T-helper 2 cell treated with Interferon-gamma antibody and Interleukin-4, amounts not matched to agents 5 μg/mL and 100 μg/mL, for 36 hours (primary cell): ENCODE measurements at regions not wholly inside any gene's neighbourhood (a gene's known extent, or its start where the extent isn't known, plus 50 kb on each side); places are given as distances from the start of the nearest gene placed in this dataset.

Source experiments
- DNase-seq: peaks from one replicate; pipeline ENCODE4 v3.0.0; 2021; ENCODE audit warnings: low spot score
- H3K27ac Mint-ChIP-seq: one replicate; pipeline ENCODE4 v1.8.0; 2021; ENCODE audit warnings: mild to moderate bottlenecking, mixed read lengths
- H3K27me3 Mint-ChIP-seq: one replicate; pipeline ENCODE4 v1.8.0; 2021; ENCODE audit warnings: low read depth, mixed read lengths
- H3K36me3 Mint-ChIP-seq: one replicate; pipeline ENCODE4 v1.8.0; 2021; ENCODE audit warnings: low read depth, mixed read lengths
- H3K4me1 Mint-ChIP-seq: one replicate; pipeline ENCODE4 v1.8.0; 2021; ENCODE audit warnings: low read depth, mixed read lengths
- H3K4me3 Mint-ChIP-seq: one replicate; pipeline ENCODE4 v1.8.0; 2022; ENCODE audit warnings: mild to moderate bottlenecking, moderate library complexity, mixed read lengths
- H3K9me3 Mint-ChIP-seq: one replicate; pipeline ENCODE4 v1.8.0; 2021; ENCODE audit warnings: mixed read lengths

DNA sequence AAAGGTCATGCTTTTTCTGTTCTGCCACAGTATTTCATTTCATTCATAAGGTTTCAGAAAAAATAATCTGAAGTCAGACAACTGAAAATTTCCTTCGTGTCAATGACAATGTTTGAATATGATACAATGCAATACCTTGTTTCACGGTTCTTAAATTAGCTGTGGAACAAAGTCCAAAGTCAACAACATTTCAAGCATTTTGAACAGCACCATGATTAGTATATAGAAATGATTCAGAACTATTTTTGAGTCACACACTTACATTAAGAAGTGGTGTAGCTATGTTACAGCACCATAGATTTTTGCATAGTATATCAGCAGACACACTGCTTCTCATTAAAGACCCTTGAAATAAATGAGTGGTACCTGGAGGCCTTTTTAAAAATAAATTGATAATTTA lies 178.3 kb upstream of the DSEL start:
- Mint-ChIP-seq H3K27me3 (no peaks in the 10 kb centered on the region), H3K27ac (no peak overlapping the region), H3K36me3 (no peaks in the 10 kb centered on the region), H3K4me3 (no peak overlapping the region), H3K4me1 (no peaks in the 10 kb centered on the region), H3K9me3 (no peaks in the 10 kb centered on the region)
- no peak for DNase-seq

DNA sequence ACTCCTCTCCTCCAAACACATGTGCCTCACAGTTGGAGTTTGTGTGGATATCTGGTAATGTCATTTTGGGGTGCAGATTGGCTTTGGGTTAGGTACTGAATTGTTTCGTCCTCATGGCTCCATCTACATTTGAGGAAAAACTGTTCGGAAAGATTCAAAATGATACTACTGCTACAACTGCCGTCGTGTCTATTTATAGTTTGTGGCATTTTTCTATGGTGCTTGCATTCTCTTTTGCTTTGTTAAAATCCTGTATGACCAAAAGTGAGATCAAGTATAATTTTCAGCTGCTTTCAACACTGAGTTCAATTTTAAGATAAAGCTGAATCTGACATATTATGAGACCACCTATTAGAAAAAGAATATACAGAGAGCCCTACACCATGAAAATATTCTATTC lies 176.3 kb upstream of the DSEL start:
- Mint-ChIP-seq H3K36me3 (no peaks in the 10 kb centered on the region), H3K9me3 (no peaks in the 10 kb centered on the region), H3K27me3 (no peaks in the 10 kb centered on the region), H3K4me1 (no peaks in the 10 kb centered on the region), H3K27ac (no peak overlapping the region), H3K4me3 (no peak overlapping the region)
- DNase-seq = no peak

DNA sequence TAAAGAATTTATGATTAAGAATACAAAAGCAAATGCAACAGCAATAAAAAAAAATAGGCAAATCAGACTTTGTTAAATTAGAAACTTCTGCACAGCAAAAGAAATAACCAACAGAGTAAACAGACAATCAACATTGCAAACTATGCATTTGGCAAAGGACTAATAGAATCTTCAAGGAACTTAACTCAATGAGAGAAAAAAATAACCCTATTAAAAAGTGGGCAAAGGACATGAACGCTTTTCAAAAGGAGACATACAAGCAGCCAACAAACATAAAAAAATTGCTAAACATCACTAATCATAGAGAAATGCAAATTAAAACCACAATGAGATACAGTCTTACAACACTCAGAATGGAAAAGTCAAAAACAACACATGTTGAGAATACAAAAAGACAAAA lies 166.0 kb upstream of the DSEL start:
- Mint-ChIP-seq H3K9me3 (no peaks in the 10 kb centered on the region), H3K27me3 (no peaks in the 10 kb centered on the region)

DNA sequence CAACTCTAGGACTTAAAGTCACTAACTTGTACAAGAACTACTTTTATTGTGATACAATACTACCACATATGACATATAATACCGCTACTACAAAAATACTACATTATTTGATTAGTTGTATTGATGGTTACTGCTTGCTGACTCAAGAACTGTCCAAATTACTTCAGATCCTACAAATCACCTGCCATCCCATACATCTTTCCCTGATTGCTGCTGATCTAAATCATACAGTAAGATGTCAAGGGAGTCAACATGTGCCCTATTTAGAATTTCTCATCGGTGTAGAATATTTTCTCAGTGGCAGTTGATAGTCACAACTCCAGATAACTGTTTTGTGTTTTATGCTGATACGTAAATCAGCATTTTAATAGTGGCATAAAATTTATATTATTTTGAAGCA lies 161.0 kb upstream of the DSEL start:
- Mint-ChIP-seq H3K4me1 (no peaks in the 10 kb centered on the region), H3K36me3 (no peaks in the 10 kb centered on the region), H3K9me3 (no peaks in the 10 kb centered on the region), H3K27ac (no peak overlapping the region), H3K27me3 (no peaks in the 10 kb centered on the region), H3K4me3 (no peak overlapping the region)
- DNase-seq = no peak

More for the DNA sequence above, 166.0 kb upstream of the DSEL start:
- Mint-ChIP-seq H3K4me1 (no peaks in the 10 kb centered on the region), H3K27ac (no peak overlapping the region), H3K4me3 (no peak overlapping the region), H3K36me3 (no peaks in the 10 kb centered on the region)
- no peak for DNase-seq

DNA sequence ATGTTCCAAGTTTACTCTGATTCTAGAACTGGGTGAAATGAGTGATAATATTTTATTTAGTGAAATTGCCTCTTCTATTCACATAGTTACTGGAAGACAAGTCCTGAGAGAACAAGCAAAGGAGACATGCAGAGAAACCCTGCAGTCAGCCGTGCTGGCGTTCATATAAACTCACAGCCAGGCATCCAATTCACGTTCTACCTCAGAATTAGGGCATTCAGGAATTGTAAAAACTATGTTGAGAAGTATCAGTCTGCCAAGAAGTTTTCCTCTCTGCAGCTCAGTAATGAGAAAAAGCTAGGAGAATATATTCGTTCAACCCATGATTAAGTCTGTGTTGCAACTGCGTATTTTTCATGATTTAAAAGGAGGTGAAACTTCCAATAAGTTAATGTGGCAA lies 156.2 kb upstream of the DSEL start:
- no peak overlapping the region for H3K4me3 Mint-ChIP-seq
- no peak overlapping the region for H3K27ac Mint-ChIP-seq
- no peaks in the 10 kb centered on the region for H3K36me3 Mint-ChIP-seq
- H3K27me3 Mint-ChIP-seq = no peaks in the 10 kb centered on the region
- no peaks in the 10 kb centered on the region for H3K9me3 Mint-ChIP-seq
- H3K4me1 Mint-ChIP-seq = no peaks in the 10 kb centered on the region
- no peak for DNase-seq

DNA sequence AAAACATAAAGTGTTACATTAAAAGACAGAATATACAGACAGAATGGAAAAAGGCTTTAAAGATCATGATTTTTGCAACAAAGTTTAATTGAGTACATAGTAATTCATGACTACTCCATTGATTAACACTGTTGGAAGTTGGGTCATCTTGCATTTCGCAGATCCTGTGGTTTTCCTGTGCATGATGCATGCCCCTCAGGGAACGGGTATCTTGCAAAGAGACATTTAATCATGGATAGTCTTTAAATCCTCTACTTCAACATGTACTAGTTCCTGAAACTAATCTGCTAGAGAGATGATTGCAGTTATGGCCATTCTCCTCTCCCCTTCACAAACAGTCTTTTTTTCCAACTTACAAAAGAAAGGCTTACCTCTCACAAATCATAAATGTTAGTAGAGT lies 155.6 kb upstream of the DSEL start:
- no peak for DNase-seq
- no peaks in the 10 kb centered on the region for H3K9me3 Mint-ChIP-seq

DNA sequence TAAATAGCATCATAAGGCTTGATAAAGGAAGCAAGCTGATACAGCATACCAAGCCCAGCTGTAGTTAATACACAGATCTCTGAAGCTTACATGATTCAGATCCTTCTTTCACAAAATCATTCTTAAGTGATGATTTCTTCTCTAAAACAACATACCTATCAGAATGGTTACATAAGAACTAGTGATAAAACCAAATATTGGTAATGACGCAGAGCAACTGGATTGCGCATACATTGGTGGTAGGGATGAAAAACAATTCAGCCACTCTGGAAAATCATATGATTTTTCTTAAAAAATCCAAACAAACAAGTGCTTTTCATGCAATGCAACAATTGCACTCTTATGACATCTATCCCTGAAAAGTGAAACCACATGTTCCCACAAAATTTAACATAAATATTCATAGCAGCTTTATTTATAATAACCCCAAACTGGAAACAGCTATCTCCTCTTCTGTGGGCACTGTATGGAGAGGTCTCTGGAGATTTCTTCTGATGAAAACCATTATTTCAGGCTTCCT lies 153.6 kb upstream of the DSEL start:
- no peak for DNase-seq
- no peak overlapping the region for H3K4me3 Mint-ChIP-seq
- H3K27ac Mint-ChIP-seq = no peak overlapping the region
- no peaks in the 10 kb centered on the region for H3K4me1 Mint-ChIP-seq
- no peaks in the 10 kb centered on the region for H3K36me3 Mint-ChIP-seq
- H3K27me3 Mint-ChIP-seq = no peaks in the 10 kb centered on the region
- H3K9me3 Mint-ChIP-seq = no peaks in the 10 kb centered on the region

More for the DNA sequence above, 155.6 kb upstream of the DSEL start:
- H3K4me1 Mint-ChIP-seq = no peaks in the 10 kb centered on the region
- H3K4me3 Mint-ChIP-seq = no peak overlapping the region
- no peaks in the 10 kb centered on the region for H3K27me3 Mint-ChIP-seq
- no peak overlapping the region for H3K27ac Mint-ChIP-seq
- no peaks in the 10 kb centered on the region for H3K36me3 Mint-ChIP-seq

DNA sequence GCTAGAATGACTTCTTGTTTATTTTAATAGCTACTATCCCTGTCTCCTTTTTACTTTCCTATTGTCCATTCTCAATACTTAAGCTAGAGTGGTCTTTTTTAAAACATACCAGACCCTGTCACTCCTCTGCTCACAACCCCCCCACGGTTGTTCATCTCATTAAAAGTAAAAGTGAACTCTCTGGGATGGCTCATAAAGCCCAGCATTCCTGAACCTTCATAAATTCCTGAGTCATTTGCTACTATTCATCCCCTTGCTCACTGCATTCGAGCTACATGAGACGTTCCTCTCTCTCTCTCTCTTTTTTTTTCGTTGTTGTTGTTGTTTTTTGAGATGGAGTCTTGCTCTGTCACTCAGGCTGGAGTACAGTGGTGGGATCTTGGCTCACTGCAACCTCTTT lies 148.7 kb upstream of the DSEL start:
- no peak overlapping the region for H3K27ac Mint-ChIP-seq
- DNase-seq = no peak
- H3K27me3 Mint-ChIP-seq = no peaks in the 10 kb centered on the region
- H3K36me3 Mint-ChIP-seq = no peaks in the 10 kb centered on the region
- H3K4me3 Mint-ChIP-seq = no peak overlapping the region
- no peaks in the 10 kb centered on the region for H3K4me1 Mint-ChIP-seq
- H3K9me3 Mint-ChIP-seq = no peaks in the 10 kb centered on the region

DNA sequence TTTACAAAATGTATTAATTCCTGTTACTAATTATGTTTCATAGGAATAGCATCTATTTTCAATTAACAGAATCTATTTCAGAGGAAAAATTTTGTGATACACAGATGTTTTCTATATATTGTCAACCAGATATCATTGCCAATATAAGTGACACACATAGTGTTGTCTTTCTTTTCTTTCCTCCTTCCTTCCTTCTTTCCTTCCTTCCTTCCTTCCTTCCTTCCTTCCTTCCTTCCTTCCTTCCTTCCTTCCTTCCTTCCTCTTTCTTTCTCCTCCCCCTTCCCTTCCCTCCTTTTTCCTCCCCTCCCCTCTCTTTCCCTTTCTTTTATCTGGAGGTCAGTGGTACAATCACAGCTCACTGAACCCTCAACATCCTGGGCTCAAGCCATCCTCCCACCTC lies 146.5 kb upstream of the DSEL start:
- no peak for DNase-seq
- no peaks in the 10 kb centered on the region for H3K9me3 Mint-ChIP-seq
- no peak overlapping the region for H3K4me3 Mint-ChIP-seq
- H3K27ac Mint-ChIP-seq = no peak overlapping the region
- H3K36me3 Mint-ChIP-seq = no peaks in the 10 kb centered on the region
- no peaks in the 10 kb centered on the region for H3K4me1 Mint-ChIP-seq
- no peaks in the 10 kb centered on the region for H3K27me3 Mint-ChIP-seq

DNA sequence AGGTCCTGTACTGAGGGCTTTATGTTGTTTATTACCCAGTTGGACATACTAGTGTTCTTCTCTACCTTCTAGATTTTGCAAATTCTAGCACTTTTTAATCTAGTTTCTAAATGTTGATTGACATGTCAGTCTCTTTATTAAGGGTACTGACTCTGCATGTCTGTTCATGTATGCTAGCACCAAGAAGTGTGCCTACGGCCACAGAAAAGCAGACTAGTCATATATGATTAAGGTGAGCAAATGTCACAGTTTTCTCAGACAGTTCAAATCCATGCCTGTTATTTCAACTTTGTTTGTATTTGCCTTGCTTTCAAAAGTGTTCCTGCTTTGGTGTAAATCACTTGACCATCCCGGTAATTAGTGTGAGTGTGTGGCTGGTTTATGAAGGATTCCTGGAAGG lies 145.0 kb upstream of the DSEL start:
- H3K4me3 Mint-ChIP-seq = no peak overlapping the region
- DNase-seq = no peak
- H3K36me3 Mint-ChIP-seq = no peaks in the 10 kb centered on the region
- no peaks in the 10 kb centered on the region for H3K27me3 Mint-ChIP-seq
- H3K4me1 Mint-ChIP-seq = no peaks in the 10 kb centered on the region
- no peak overlapping the region for H3K27ac Mint-ChIP-seq
- H3K9me3 Mint-ChIP-seq = no peaks in the 10 kb centered on the region

DNA sequence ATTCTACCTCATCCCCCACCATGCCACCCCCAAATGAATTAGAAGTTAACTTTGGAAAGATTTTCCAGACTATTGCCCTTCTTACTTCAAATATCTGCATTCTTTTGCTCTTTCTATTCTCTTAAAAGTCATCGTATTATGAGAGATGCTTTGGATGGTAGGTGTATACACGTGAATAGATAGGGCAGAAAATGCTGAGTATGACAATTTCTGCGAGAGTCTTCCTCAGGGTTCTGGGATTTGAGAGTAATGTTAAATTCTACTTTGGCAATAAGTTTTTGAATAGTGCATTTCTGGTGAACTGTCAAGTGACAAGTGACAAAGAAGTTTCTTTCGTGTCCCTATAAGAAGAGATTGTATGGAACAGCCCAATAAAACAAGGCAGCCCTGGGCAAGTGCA lies 137.6 kb upstream of the DSEL start:
- H3K36me3 Mint-ChIP-seq = no peaks in the 10 kb centered on the region
- no peaks in the 10 kb centered on the region for H3K4me1 Mint-ChIP-seq
- H3K27me3 Mint-ChIP-seq = no peaks in the 10 kb centered on the region
- no peak overlapping the region for H3K27ac Mint-ChIP-seq
- H3K9me3 Mint-ChIP-seq = no peaks in the 10 kb centered on the region
- H3K4me3 Mint-ChIP-seq = no peak overlapping the region
- no peak for DNase-seq

DNA sequence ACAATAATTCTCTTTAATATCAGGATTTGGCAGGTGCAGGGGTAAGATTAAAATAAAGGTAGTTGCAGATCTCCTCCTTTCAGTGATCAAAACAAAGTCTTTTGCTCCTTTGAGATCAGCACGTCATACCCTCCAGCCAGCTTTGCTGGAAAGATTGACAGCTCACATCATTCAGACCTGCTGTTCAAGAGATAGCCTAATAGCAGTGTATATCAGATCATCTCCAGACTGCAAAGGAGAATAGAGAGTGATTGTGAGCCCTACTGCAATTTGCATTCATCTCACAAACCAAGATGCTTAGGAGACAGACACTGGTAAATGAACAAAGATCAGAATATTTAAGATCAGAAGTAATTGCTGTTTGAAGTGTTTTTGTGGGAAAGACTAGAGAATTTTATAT lies 135.8 kb upstream of the DSEL start:
- Mint-ChIP-seq H3K27me3 (no peaks in the 10 kb centered on the region), H3K27ac (no peak overlapping the region), H3K9me3 (no peaks in the 10 kb centered on the region), H3K4me3 (no peak overlapping the region), H3K4me1 (no peaks in the 10 kb centered on the region), H3K36me3 (no peaks in the 10 kb centered on the region)
- DNase-seq = no peak

DNA sequence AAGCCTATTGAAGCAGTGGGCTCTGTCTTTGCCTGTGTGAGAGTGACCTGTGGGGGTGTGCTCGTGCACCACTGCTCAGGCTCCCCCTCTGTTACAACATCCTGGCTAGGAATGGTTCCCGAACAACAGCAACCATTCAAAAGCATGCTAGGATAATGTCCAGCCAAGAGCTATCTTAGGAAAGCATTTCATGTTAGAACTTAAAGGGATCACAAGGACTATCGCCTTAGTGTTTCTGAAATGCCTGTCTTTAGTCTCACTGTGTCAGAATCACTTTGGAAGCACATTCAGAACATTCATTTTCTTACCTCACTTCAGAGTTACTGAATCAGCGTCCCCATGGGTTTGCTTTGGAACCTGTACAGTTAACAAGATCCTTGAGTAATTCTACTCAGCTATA lies 134.9 kb upstream of the DSEL start:
- Mint-ChIP-seq H3K27me3 (no peaks in the 10 kb centered on the region), H3K36me3 (no peaks in the 10 kb centered on the region), H3K9me3 (no peaks in the 10 kb centered on the region), H3K4me1 (no peaks in the 10 kb centered on the region), H3K27ac (no peak overlapping the region), H3K4me3 (no peak overlapping the region)
- no peak for DNase-seq

DNA sequence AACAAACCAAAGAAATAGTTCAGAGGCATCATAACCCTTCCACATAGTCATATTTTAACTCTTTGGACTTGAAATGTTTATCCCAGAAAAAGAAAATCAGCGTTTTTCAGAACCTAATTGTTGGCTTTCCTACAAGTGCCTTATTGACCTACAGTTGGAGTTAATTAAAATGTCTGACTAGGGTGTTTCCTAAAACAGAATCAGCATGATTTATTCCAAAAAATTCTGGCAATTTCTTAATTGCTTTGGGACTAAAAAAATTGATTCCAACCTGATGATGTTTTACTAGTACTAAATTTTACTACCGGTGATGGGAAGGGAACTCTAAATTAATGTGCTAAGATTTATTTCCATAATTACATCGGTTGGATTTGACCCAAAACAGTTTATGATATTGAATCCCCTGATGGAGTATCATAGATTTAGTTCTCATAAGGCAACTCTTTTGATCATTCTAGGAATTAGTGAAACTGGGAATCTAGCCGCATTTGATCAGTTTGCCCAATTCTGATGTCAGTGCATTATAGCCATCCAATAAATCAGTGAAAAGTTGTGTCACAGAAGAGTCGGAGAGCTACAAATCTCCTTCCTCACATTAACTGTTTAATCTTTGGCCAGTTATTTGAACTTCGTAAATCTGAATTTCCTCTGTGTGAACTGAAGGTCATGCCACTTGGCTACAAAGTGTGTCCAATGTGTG lies 134.3 kb upstream of the DSEL start:
- Mint-ChIP-seq H3K36me3 (no peaks in the 10 kb centered on the region), H3K27me3 (no peaks in the 10 kb centered on the region), H3K27ac (no peak overlapping the region), H3K4me1 (no peaks in the 10 kb centered on the region), H3K9me3 (no peaks in the 10 kb centered on the region), H3K4me3 (no peak overlapping the region)
- no peak for DNase-seq

DNA sequence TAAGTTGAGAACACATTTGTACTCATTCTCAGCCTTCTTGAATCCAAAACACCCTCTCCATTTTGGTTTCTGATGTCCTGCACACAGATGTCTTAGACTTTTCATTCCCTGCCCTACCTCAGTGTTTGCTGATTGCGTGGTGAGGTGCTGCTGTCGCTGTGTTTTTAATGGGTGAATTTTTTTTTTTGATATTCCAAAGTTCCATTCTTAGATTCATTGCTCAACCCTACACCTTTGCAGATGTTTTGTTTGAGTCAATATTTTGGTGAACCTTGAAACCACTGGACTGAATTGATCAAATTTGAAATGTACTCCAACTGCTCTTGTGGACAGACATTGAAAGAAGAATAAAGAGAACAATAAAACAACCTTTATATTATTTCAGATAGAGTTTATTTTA lies 130.4 kb upstream of the DSEL start:
- Mint-ChIP-seq H3K4me3 (no peak overlapping the region), H3K9me3 (no peaks in the 10 kb centered on the region), H3K27ac (no peak overlapping the region), H3K4me1 (no peaks in the 10 kb centered on the region), H3K27me3 (no peaks in the 10 kb centered on the region), H3K36me3 (no peaks in the 10 kb centered on the region)
- no peak for DNase-seq
